Type B pancreatic cell (in vitro differentiated cells): ENCODE measurements at regions not wholly inside any gene's neighbourhood (a gene's known extent, or its start where the extent isn't known, plus 50 kb on each side); places are given as distances from the start of the nearest gene placed in this dataset.

Source experiments
- DNase-seq: peaks from one replicate; pipeline ENCODE4 v3.0.0; 2021; ENCODE audit warnings: mixed read lengths; ENCODE audit not compliant: unreplicated experiment; ENCODE audit errors: extremely low spot score
- H3K27ac Mint-ChIP-seq: 2 replicates; pipeline ENCODE4 v1.8.0; 2021; ENCODE audit warnings: mild to moderate bottlenecking, mixed read lengths
- H3K27me3 Mint-ChIP-seq: 2 replicates; pipeline ENCODE4 v1.8.0; 2021; ENCODE audit warnings: mixed read lengths
- H3K36me3 Mint-ChIP-seq: 2 replicates; pipeline ENCODE4 v1.8.0; 2021; ENCODE audit warnings: mixed read lengths
- H3K4me1 Mint-ChIP-seq: one replicate; pipeline ENCODE4 v1.8.0; 2021; ENCODE audit warnings: mixed read lengths; ENCODE audit not compliant: unreplicated experiment
- H3K4me3 Mint-ChIP-seq: 2 replicates; pipeline ENCODE4 v1.8.0; 2021; ENCODE audit warnings: mild to moderate bottlenecking, mixed read lengths
- H3K9me3 Mint-ChIP-seq: 2 replicates; pipeline ENCODE4 v1.8.0; 2021; ENCODE audit warnings: mixed read lengths
- CTCF ChIP-seq: fragments of 200-600 bp; sonication (generic); conservative IDR thresholded peaks from 2 replicates; pipeline ENCODE4 v1.5.0; 2021; ENCODE audit warnings: antibody characterized with exemption, mild to moderate bottlenecking

GRCh38 chr6:44059359-44060346 lies 67.6 kb downstream of the MRPL14 start:
- H3K27ac Mint-ChIP-seq = no peak overlapping the region
- H3K9me3 Mint-ChIP-seq = peaks cover 5% of the 10 kb centered on the region

GRCh38 chr6:44058617-44059358 lies 68.5 kb downstream of the MRPL14 start:
- no peak for TF ChIP-seq CTCF
- peak overlapping the region; percentile 7 for H3K27ac Mint-ChIP-seq
- H3K9me3 Mint-ChIP-seq = peaks cover 5% of the 10 kb centered on the region
- peaks cover 24% of the 10 kb centered on the region for H3K4me1 Mint-ChIP-seq
- H3K36me3 Mint-ChIP-seq = no peaks in the 10 kb centered on the region
- no peaks in the 10 kb centered on the region for H3K27me3 Mint-ChIP-seq
- no peak overlapping the region for H3K4me3 Mint-ChIP-seq
- DNase-seq = no peak

More at GRCh38 chr6:44059359-44060346, 67.6 kb downstream of the MRPL14 start:
- Mint-ChIP-seq H3K36me3 (no peaks in the 10 kb centered on the region), H3K4me1 (peaks cover 22% of the 10 kb centered on the region), H3K27me3 (peaks cover 4% of the 10 kb centered on the region), H3K4me3 (no peak overlapping the region)
- TF ChIP-seq CTCF = no peak
- DNase-seq = no peak

GRCh38 chr6:44057931-44058616 lies 69.2 kb downstream of the MRPL14 start:
- no peak for DNase-seq
- H3K27ac Mint-ChIP-seq = peak overlapping the region; percentile 7

GRCh38 chr6:44057238-44057930 lies 69.9 kb downstream of the MRPL14 start:
- DNase-seq = no peak
- no peak for TF ChIP-seq CTCF
- peak overlapping the region; percentile 7 for H3K27ac Mint-ChIP-seq
- H3K4me1 Mint-ChIP-seq = peaks cover 32% of the 10 kb centered on the region
- H3K9me3 Mint-ChIP-seq = peaks cover 5% of the 10 kb centered on the region
- H3K36me3 Mint-ChIP-seq = no peaks in the 10 kb centered on the region
- H3K4me3 Mint-ChIP-seq = no peak overlapping the region
- H3K27me3 Mint-ChIP-seq = no peaks in the 10 kb centered on the region

More at GRCh38 chr6:44057931-44058616, 69.2 kb downstream of the MRPL14 start:
- no peak overlapping the region for H3K4me3 Mint-ChIP-seq
- peaks cover 5% of the 10 kb centered on the region for H3K9me3 Mint-ChIP-seq
- peaks cover 28% of the 10 kb centered on the region for H3K4me1 Mint-ChIP-seq
- no peaks in the 10 kb centered on the region for H3K27me3 Mint-ChIP-seq
- no peaks in the 10 kb centered on the region for H3K36me3 Mint-ChIP-seq
- TF ChIP-seq CTCF = no peak
